ENCODE measurements at regions not wholly inside any gene's neighbourhood (a gene's known extent, or its start where the extent isn't known, plus 50 kb on each side); places are given as distances from the start of the nearest gene placed in this dataset.

GRCh38 chr13:31968473-31968872 lies 63.1 kb upstream of the FRY start:
- no peak for TF ChIP-seq POLR2A (IDR thresholded peaks at IDR 0.05; ENCODE audit: low read depth, low read length)
- TF ChIP-seq SPI1 (IDR thresholded peaks at IDR 0.05; ENCODE audit: low read depth, low read length): peak; percentile 89
- no peak for TF ChIP-seq POLR2AphosphoS5 (IDR thresholded peaks at IDR 0.05; ENCODE audit: low read depth, low read length)
- no peak for TF ChIP-seq TAF1 (IDR thresholded peaks at IDR 0.05; ENCODE audit: low read depth, low read length)
